HCT116 (cell line): ENCODE measurements at regions not wholly inside any gene's neighbourhood (a gene's known extent, or its start where the extent isn't known, plus 50 kb on each side); places are given as distances from the start of the nearest gene placed in this dataset.
"Not testable (repeated sequence)": the region's sequence is repeated elsewhere in the genome, so short reads cannot be mapped to it uniquely, and the experiment has no call there.

Experiments
- ATAC-seq: fragments of 200-7000 bp; cut with Tn5 transposase; 2 replicates; pipeline ENCODE4 v1.9.1; 2020; ENCODE audit warnings: mild to moderate bottlenecking, moderate library complexity
- BruUV-seq: library from RNA; stranded (reverse); fragments of 400-500 nt; replicated peaks from 2 replicates; lab custom pipeline; 2021; lab: Mats Ljungman, UMichigan
- CTCF ChIA-PET: fragments of 300-600 bp; sonication (Branson Sonifier 250); formaldehyde crosslinking; loops from one replicate; lab custom pipeline; 2021; ENCODE audit warnings: antibody characterized with exemption; lab: Charles Lee
- POLR2A ChIA-PET: fragments of 300-600, 350-600 bp; sonication (Branson Sonifier 250); formaldehyde crosslinking; loops from one replicate; lab custom pipeline; 2021; ENCODE audit warnings: antibody characterized with exemption; lab: Charles Lee
- RAD21 ChIA-PET, 2 experiments: fragments of 300-600 bp; sonication (Branson Sonifier 250); formaldehyde crosslinking; loops; one replicate each; lab custom pipeline; 2023; ENCODE audit warnings: low total read pairs in 2 of 2; ENCODE audit not compliant: uncharacterized antibody in 2 of 2, unreplicated experiment in 2 of 2, low non-redundant PET in 1 of 2; lab: Charles Lee
- DNase-seq: peaks from one replicate; pipeline ENCODE4 v3.0.0-alpha.2; 2010; ENCODE audit warnings: low read depth, low spot score
- H2AFZ ChIP-seq: fragments of 200-600 bp; shearing (Covaris generic), sonication (generic); 2 replicates; pipeline ENCODE4 v1.6.1; 2017; ENCODE audit warnings: low read depth, mixed run types, mixed read lengths, antibody characterized with exemption, low read length; ENCODE audit not compliant: poor library complexity, severe bottlenecking
- H3K27ac ChIP-seq: 2 replicates; pipeline ENCODE4 v1.5.1; 2012; ENCODE audit warnings: low read depth, low read length
- H3K27me3 ChIP-seq: fragments of 200-600 bp; sonication (generic); 2 replicates; pipeline ENCODE4 v1.6.1; 2016; ENCODE audit warnings: mixed run types, low read length, mixed read lengths; ENCODE audit not compliant: insufficient read depth
- H3K36me3 ChIP-seq, 2 experiments: fragments of 200-500 bp in 1 of 2; fragments of 200-600 bp in 1 of 2; sonication (Bioruptor generic) in 1 of 2; sonication (generic) in 1 of 2; 2 replicates each; pipeline versions ENCODE4 v1.5.1 to v1.6.1; 2014 to 2016; ENCODE audit warnings: low read length in 2 of 2, inconsistent platforms in 1 of 2, mixed read lengths in 1 of 2, mixed run types in 1 of 2; ENCODE audit not compliant: insufficient read depth in 2 of 2, control insufficient read depth in 1 of 2
- H3K4me1 ChIP-seq, 2 experiments: fragments of 200-600 bp in 1 of 2; sonication (generic) in 1 of 2; 2 replicates each; pipeline versions ENCODE4 v1.5.1 to v1.6.1; 2012 to 2017; ENCODE audit warnings: low read length in 2 of 2, inconsistent platforms in 1 of 2, mild to moderate bottlenecking in 1 of 2, mixed read lengths in 1 of 2, mixed run types in 1 of 2, moderate library complexity in 1 of 2; ENCODE audit not compliant: insufficient read depth in 2 of 2, control insufficient read depth in 1 of 2
- H3K4me2 ChIP-seq: fragments of 200-600 bp; sonication (generic); 2 replicates; pipeline ENCODE4 v1.6.1; 2017; ENCODE audit warnings: mixed run types, low read length, mixed read lengths
- H3K4me3 ChIP-seq, 2 experiments: fragments of 200-600 bp in 1 of 2; sonication (generic) in 1 of 2; replicated peaks in 1 of 2; 2 replicates each; pipeline ENCODE4 v1.5.1; 2011 to 2016; ENCODE audit warnings: low read length in 2 of 2, control low read depth in 1 of 2, low read depth in 1 of 2, mild to moderate bottlenecking in 1 of 2, mixed read lengths in 1 of 2, mixed run types in 1 of 2
- H3K79me2 ChIP-seq: fragments of 200-600 bp; sonication (generic); 2 replicates; pipeline ENCODE4 v1.6.1; 2017; ENCODE audit warnings: mild to moderate bottlenecking, mixed run types, low read length, moderate library complexity, mixed read lengths; ENCODE audit not compliant: insufficient read depth
- H3K9ac ChIP-seq: fragments of 200-600 bp; sonication (generic); 2 replicates; pipeline ENCODE4 v1.6.1; 2016; ENCODE audit warnings: low read length, mixed read lengths
- H3K9me2 ChIP-seq: fragments of 200-600 bp; sonication (generic), shearing (Covaris generic); 2 replicates; pipeline ENCODE4 v1.6.1; 2017; ENCODE audit warnings: mixed run types, mild to moderate bottlenecking, moderate library complexity; ENCODE audit not compliant: insufficient read depth
- H3K9me3 ChIP-seq, 2 experiments: fragments of 200-500 bp in 1 of 2; fragments of 200-600 bp in 1 of 2; sonication (Bioruptor generic) in 1 of 2; sonication (generic) in 1 of 2; 2 replicates each; pipeline ENCODE4 v1.6.1; 2014 to 2017; ENCODE audit warnings: low read length in 2 of 2, mixed read lengths in 2 of 2, inconsistent platforms in 1 of 2, low read depth in 1 of 2, mild to moderate bottlenecking in 1 of 2, mixed run types in 1 of 2, moderate library complexity in 1 of 2; ENCODE audit not compliant: control insufficient read depth in 1 of 2, insufficient read depth in 1 of 2
- H4K20me1 ChIP-seq: fragments of 200-600 bp; sonication (generic), shearing (Covaris generic); 2 replicates; pipeline ENCODE4 v1.6.1; 2017; ENCODE audit warnings: mixed run types, mild to moderate bottlenecking, moderate library complexity; ENCODE audit not compliant: insufficient read depth
- CBX3 ChIP-seq: IDR thresholded peaks from 2 replicates; pipeline ENCODE4 v1.6.1; 2012; ENCODE audit warnings: low read depth
- CEBPB ChIP-seq: IDR thresholded peaks from 2 replicates; pipeline ENCODE4 v1.6.1; 2012; ENCODE audit warnings: low read depth
- CTCF ChIP-seq, 3 experiments: fragments of 200-600 bp in 1 of 3; sonication (generic) in 1 of 3; IDR thresholded peaks in 2 of 3; conservative IDR thresholded peaks in 1 of 3; 2 replicates each; pipeline ENCODE4 v1.5.1; 2012 to 2017; ENCODE audit warnings: low read depth in 2 of 3, low read length in 2 of 3, antibody characterized with exemption in 1 of 3, borderline replicate concordance in 1 of 3, control low read depth in 1 of 3, mild to moderate bottlenecking in 1 of 3, mixed read lengths in 1 of 3, mixed run types in 1 of 3, moderate library complexity in 1 of 3; ENCODE audit not compliant: insufficient read depth in 1 of 3
- ELF1 ChIP-seq: IDR thresholded peaks from 2 replicates; pipeline ENCODE4 v1.6.1; 2012; ENCODE audit warnings: low read depth, borderline replicate concordance
- EZH2 ChIP-seq: fragments of 200-600 bp; sonication (generic); IDR thresholded peaks from 2 replicates; pipeline ENCODE4 v1.6.1; 2017; ENCODE audit warnings: antibody characterized with exemption, mixed run types
- EZH2phosphoT487 ChIP-seq: fragments of 200-600 bp; IDR thresholded peaks from 2 replicates; pipeline ENCODE4 v1.6.1; 2018; ENCODE audit warnings: antibody characterized with exemption, borderline replicate concordance
- FOSL1 ChIP-seq: IDR thresholded peaks from 2 replicates; pipeline ENCODE4 v1.6.1; 2012; ENCODE audit warnings: low read depth
- JUND ChIP-seq: IDR thresholded peaks from 2 replicates; pipeline ENCODE4 v1.6.1; 2012
- POLR2AphosphoS5 ChIP-seq: IDR thresholded peaks from 2 replicates; pipeline ENCODE4 v1.6.1; 2011; ENCODE audit warnings: mild to moderate bottlenecking, low read depth, low read length, moderate library complexity
- RAD21 ChIP-seq: IDR thresholded peaks from 2 replicates; pipeline ENCODE4 v1.6.1; 2012; ENCODE audit warnings: low read depth, mild to moderate bottlenecking
- REST ChIP-seq: IDR thresholded peaks from 2 replicates; pipeline ENCODE4 v1.6.1; 2012; ENCODE audit warnings: low read depth
- SIN3A ChIP-seq: IDR thresholded peaks from 2 replicates; pipeline ENCODE4 v1.6.1; 2012; ENCODE audit warnings: low read depth
- SP1 ChIP-seq: IDR thresholded peaks from 2 replicates; pipeline ENCODE4 v1.6.1; 2012; ENCODE audit warnings: low read depth
- TCF7L2 ChIP-seq: IDR thresholded peaks from 2 replicates; pipeline ENCODE4 v1.7.0; 2011; ENCODE audit warnings: borderline replicate concordance, inconsistent platforms; ENCODE audit not compliant: insufficient read depth, insufficient read length; ENCODE audit errors: extremely low read depth
- YY1 ChIP-seq: IDR thresholded peaks from 2 replicates; pipeline ENCODE4 v1.6.1; 2011; ENCODE audit warnings: low read length, low read depth, moderate library complexity, mild to moderate bottlenecking; ENCODE audit not compliant: insufficient replicate concordance; ENCODE audit errors: extremely low read depth
- ZFX ChIP-seq: fragments of 450-650 bp; IDR thresholded peaks from 2 replicates; pipeline ENCODE4 v1.6.1; 2017
- ZNF274 ChIP-seq: fragments of 200-500 bp; sonication (Bioruptor generic); IDR thresholded peaks from 2 replicates; pipeline ENCODE4 v1.6.1; 2014; ENCODE audit warnings: mild to moderate bottlenecking, low read depth, low read length, inconsistent platforms
- intact Hi-C: fragments of 100-400 bp; cut with micrococcal nuclease; formaldehyde crosslinking; loops from 2 replicates; pipeline ENCODE4 v1.10.0; 2022
- TF ChIP-seq, protein P1 (sequence below): IDR thresholded peaks from 2 replicates; pipeline ENCODE4 v1.6.1; 2012

GRCh38 chr5:90243848-90244247, 165.7 kb downstream of the CETN3 start:
- H3K9ac ChIP-seq, RAD21 ChIA-PET, H3K79me2 ChIP-seq, H3K27ac ChIP-seq, H3K36me3 ChIP-seq, DNase-seq, POLR2A ChIA-PET, ATAC-seq, H3K4me3 ChIP-seq, H4K20me1 ChIP-seq, CTCF ChIA-PET, H3K4me1 ChIP-seq, H3K9me2 ChIP-seq, intact Hi-C loops, H2AFZ ChIP-seq, BruUV-seq, H3K4me2 ChIP-seq, H3K27me3 ChIP-seq, H3K9me3 ChIP-seq: not testable (repeated sequence)

DNA sequence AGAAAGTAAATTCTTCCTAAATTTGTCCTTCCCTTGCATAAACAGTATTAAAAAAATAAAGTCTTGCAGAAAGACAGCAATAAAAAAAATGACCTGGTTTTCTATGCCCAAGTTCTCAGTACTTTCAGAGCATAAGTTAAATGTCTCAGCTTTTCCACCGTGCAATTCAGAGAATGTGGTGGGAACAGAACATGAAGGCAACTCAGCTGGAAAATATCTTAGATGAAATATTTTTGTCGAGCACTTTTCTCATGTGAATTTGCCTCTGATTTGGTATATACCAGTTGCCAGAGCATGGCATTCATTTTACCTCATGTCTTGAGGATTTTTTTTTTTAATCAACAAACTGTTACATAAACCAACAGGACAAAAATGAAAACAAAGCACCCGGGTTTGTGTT, 176.1 kb downstream of the CETN3 start:
- Histone ChIP-seq H3K4me1 (no peaks in the 10 kb centered on the region), H3K4me3 (no peak overlapping the region), H2AFZ (no peak overlapping the region), H3K27me3 (no peaks in the 10 kb centered on the region), H3K4me2 (no peak overlapping the region), H4K20me1 (no peaks in the 10 kb centered on the region), H3K9me3 (no peaks in the 10 kb centered on the region), H3K9me2 (no peaks in the 10 kb centered on the region), H3K9ac (no peak overlapping the region), H3K27ac (no peak overlapping the region), H3K36me3 (no peaks in the 10 kb centered on the region), H3K79me2 (no peaks in the 10 kb centered on the region)
- BruUV-seq = no TSS peak
- ATAC-seq (no peak), DNase-seq (no peak)
- POLR2A ChIA-PET = no interaction called here
- intact Hi-C loops = no loop called here
- RAD21 ChIA-PET = no interaction called here
- CTCF ChIA-PET = no interaction called here
- no peak for TF ChIP-seq TCF7L2
- no peak for TF ChIP-seq CEBPB
- no peak for TF ChIP-seq POLR2AphosphoS5
- no peak for TF ChIP-seq FOSL1
- TF ChIP-seq ZFX = no peak
- TF ChIP-seq RAD21 = no peak
- no peak for TF ChIP-seq REST
- TF ChIP-seq CBX3 = no peak
- no peak for TF ChIP-seq CTCF (IDR thresholded peaks at IDR 0.05 in 2 of 3, conservative IDR thresholded peaks at IDR 0.05 in 1 of 3; ENCODE audit: borderline replicate concordance in 1 of 3, insufficient read depth in 1 of 3, low read depth in 2 of 3, low read length in 2 of 3)
- TF ChIP-seq EZH2 = no peak
- no peak for TF ChIP-seq EZH2phosphoT487
- no peak for TF ChIP-seq ZNF274
- no peak for TF ChIP-seq SIN3A
- no peak for TF ChIP-seq YY1
- no peak for TF ChIP-seq JUND
- TF ChIP-seq, protein P1, sequence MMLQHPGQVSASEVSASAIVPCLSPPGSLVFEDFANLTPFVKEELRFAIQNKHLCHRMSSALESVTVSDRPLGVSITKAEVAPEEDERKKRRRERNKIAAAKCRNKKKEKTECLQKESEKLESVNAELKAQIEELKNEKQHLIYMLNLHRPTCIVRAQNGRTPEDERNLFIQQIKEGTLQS = no peak
- no peak for TF ChIP-seq SP1
- TF ChIP-seq ELF1 = no peak
